SK-N-SH treated with all-trans-retinoic acid at 6 μM for 48 hours (cell line): ENCODE measurements at regions not wholly inside any gene's neighbourhood (a gene's known extent, or its start where the extent isn't known, plus 50 kb on each side); places are given as distances from the start of the nearest gene placed in this dataset.

ENCODE experiments used
- CSDC2 ChIP-seq: fragments of 250-450 bp; sonication (Bioruptor Pico); IDR thresholded peaks from 2 replicates; pipeline ENCODE4 v1.5.0; 2020; ENCODE audit warnings: mild to moderate bottlenecking, moderate library complexity
- OSR1 ChIP-seq: fragments of 250-450 bp; sonication (Bioruptor Pico); IDR thresholded peaks from 2 replicates; pipeline ENCODE4 v1.8.0; 2022; ENCODE audit warnings: moderate library complexity, mild to moderate bottlenecking, inconsistent platforms
- RARB ChIP-seq: fragments of 250-450 bp; sonication (Bioruptor Pico); IDR thresholded peaks from 2 replicates; pipeline ENCODE4 v1.8.0; 2021; ENCODE audit warnings: mild to moderate bottlenecking, moderate library complexity
- TCF4 ChIP-seq: fragments of 250-450 bp; sonication (Bioruptor Pico); IDR thresholded peaks from 2 replicates; pipeline ENCODE4 v1.8.0; 2021; ENCODE audit warnings: mild to moderate bottlenecking, moderate library complexity, borderline replicate concordance
- TOX ChIP-seq: fragments of 250-450 bp; sonication (Bioruptor Pico); IDR thresholded peaks from 2 replicates; pipeline ENCODE4 v1.8.0; 2021; ENCODE audit warnings: mild to moderate bottlenecking, moderate library complexity, borderline replicate concordance
- ZFP3 ChIP-seq: fragments of 250-450 bp; sonication (Bioruptor Pico); IDR thresholded peaks from 2 replicates; pipeline ENCODE4 v1.5.0; 2020; ENCODE audit warnings: mild to moderate bottlenecking, moderate library complexity
- ZFP30 ChIP-seq: fragments of 450-650 bp; formaldehyde crosslinking; IDR thresholded peaks from 2 replicates; pipeline ENCODE4 v1.5.0; 2022; ENCODE audit warnings: mild to moderate bottlenecking, moderate library complexity
- ZNF565 ChIP-seq: fragments of 450-650 bp; formaldehyde crosslinking; conservative IDR thresholded peaks from 2 replicates; pipeline ENCODE4 v1.5.0; 2020; ENCODE audit warnings: low read depth, mild to moderate bottlenecking, moderate library complexity
- ZNF8 ChIP-seq: fragments of 450-650 bp; formaldehyde crosslinking; IDR thresholded peaks from 2 replicates; pipeline ENCODE4 v1.5.0; 2020; ENCODE audit warnings: mild to moderate bottlenecking, moderate library complexity
- TF ChIP-seq, protein P1 (sequence below): fragments of 250-450 bp; sonication (Bioruptor Pico); IDR thresholded peaks from 2 replicates; pipeline ENCODE4 v1.8.0; 2020; ENCODE audit warnings: mild to moderate bottlenecking, moderate library complexity, borderline replicate concordance

DNA sequence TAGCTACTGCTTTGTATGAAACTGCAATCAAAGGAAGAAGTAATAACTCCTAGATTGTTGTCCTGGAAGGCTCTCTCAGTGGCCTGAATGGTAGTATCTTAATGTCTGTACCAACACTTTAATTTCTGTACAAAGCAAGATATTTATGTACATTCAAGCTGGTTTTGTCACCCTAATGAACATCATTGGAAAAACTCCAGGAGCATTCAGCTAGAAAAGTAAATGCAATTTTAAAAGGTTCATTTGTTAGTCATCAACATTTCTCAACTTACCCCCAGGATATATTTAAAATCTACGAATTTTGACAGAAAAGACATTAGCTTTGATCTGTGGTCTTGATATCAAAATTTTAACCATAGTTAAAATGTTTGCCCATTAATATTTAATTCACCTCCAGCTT, 80.0 kb upstream of the FGF13 start:
- TF ChIP-seq CSDC2 (CRISPR knock-in tag) (no peak), OSR1 (no peak), ZNF565 (no peak), ZFP3 (CRISPR knock-in tag) (no peak), TOX (CRISPR knock-in tag) (no peak), TCF4 (CRISPR knock-in tag) (no peak), RARB (CRISPR knock-in tag) (no peak), ZFP30 (CRISPR knock-in tag) (no peak), ZNF8 (CRISPR knock-in tag) (no peak)
- TF ChIP-seq, protein P1, sequence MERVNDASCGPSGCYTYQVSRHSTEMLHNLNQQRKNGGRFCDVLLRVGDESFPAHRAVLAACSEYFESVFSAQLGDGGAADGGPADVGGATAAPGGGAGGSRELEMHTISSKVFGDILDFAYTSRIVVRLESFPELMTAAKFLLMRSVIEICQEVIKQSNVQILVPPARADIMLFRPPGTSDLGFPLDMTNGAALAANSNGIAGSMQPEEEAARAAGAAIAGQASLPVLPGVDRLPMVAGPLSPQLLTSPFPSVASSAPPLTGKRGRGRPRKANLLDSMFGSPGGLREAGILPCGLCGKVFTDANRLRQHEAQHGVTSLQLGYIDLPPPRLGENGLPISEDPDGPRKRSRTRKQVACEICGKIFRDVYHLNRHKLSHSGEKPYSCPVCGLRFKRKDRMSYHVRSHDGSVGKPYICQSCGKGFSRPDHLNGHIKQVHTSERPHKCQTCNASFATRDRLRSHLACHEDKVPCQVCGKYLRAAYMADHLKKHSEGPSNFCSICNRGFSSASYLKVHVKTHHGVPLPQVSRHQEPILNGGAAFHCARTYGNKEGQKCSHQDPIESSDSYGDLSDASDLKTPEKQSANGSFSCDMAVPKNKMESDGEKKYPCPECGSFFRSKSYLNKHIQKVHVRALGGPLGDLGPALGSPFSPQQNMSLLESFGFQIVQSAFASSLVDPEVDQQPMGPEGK, result no peak
